ENCODE measurements at regions not wholly inside any gene's neighbourhood (a gene's known extent, or its start where the extent isn't known, plus 50 kb on each side); places are given as distances from the start of the nearest gene placed in this dataset.
A peak's percentile ranks its signal among the peaks of the same experiment; 100 is the strongest.

- intact Hi-C loops (cut with micrococcal nuclease; ENCODE audit: unreplicated experiment) (no loop called here), in situ Hi-C loops (cut with HindIII; ENCODE audit: low pct_unique_long_range_greater_than_20kb, low sequenced_read_pairs) (no loop called here)
- ChIA-PET CTCF (no interaction called here), POLR2A (interaction anchor here (0.7 to 0.9 kb wide), 2 partner anchors 14 to 169 kb away, joined by 3 to 4 read pairs; no protein-coding TSS in a partner anchor)
- H3K4me1 ChIP-seq (ENCODE audit: control insufficient read depth, insufficient read depth, low read length), result no peaks in the 10 kb centered on the region
- DNase-seq (ENCODE audit: low read depth, low spot score), result no peak
- H3K9me3 ChIP-seq (ENCODE audit: control insufficient read depth, insufficient read depth, low read depth, low read length), result no peaks in the 10 kb centered on the region
- TF ChIP-seq POLR2AphosphoS5 (IDR thresholded peaks at IDR 0.05; ENCODE audit: low read depth, low read length), result no peak
- TF ChIP-seq REST (IDR thresholded peaks at IDR 0.05; ENCODE audit: insufficient read depth in 1 of 2, low read depth in 2 of 2, low read length in 1 of 2), result no peak
- no peak overlapping the region for H3K4me3 ChIP-seq (ENCODE audit: low read depth in 2 of 2, low read length in 2 of 2)
- no peaks in the 10 kb centered on the region for H3K36me3 ChIP-seq (ENCODE audit: control insufficient read depth, insufficient read depth, low read length)
- H3K27ac ChIP-seq (ENCODE audit: low read length), result no peak overlapping the region
- H3K27me3 ChIP-seq (ENCODE audit: control insufficient read depth, insufficient read depth, low read length), result no peaks in the 10 kb centered on the region
- BruUV-seq (replicated peaks), result no TSS peak
- ATAC-seq, result no peak
Measured at GRCh38 chr3:27657404-27657803, 64.7 kb downstream of the EOMES start.

GRCh38 chr3:27656790-27657189 lies 65.3 kb downstream of the EOMES start:
- Histone ChIP-seq H3K4me3 (ENCODE audit: low read depth in 2 of 2, low read length in 2 of 2) (no peak overlapping the region), H3K9me3 (ENCODE audit: control insufficient read depth, insufficient read depth, low read depth, low read length) (no peaks in the 10 kb centered on the region), H3K27ac (ENCODE audit: low read length) (peak overlapping the region; percentile 23; the same call in 1 of the 2 replicates), H3K27me3 (ENCODE audit: control insufficient read depth, insufficient read depth, low read length) (no peaks in the 10 kb centered on the region), H3K36me3 (ENCODE audit: control insufficient read depth, insufficient read depth, low read length) (no peaks in the 10 kb centered on the region), H3K4me1 (ENCODE audit: control insufficient read depth, insufficient read depth, low read length) (no peaks in the 10 kb centered on the region)
- DNase-seq (ENCODE audit: low read depth, low spot score) (no peak), ATAC-seq (no peak)
- ChIA-PET CTCF (no interaction called here), POLR2A (no interaction called here)
- no TSS peak for BruUV-seq (replicated peaks)
- TF ChIP-seq TCF7L2 (IDR thresholded peaks at IDR 0.05; ENCODE audit: low read depth, low read length) (no peak), REST (IDR thresholded peaks at IDR 0.05; ENCODE audit: insufficient read depth in 1 of 2, low read depth in 2 of 2, low read length in 1 of 2) (no peak), SIN3A (IDR thresholded peaks at IDR 0.05; ENCODE audit: borderline replicate concordance, insufficient read depth, low read depth, low read length) (no peak)
- in situ Hi-C loops (cut with HindIII; ENCODE audit: low pct_unique_long_range_greater_than_20kb, low sequenced_read_pairs), result no loop called here
- intact Hi-C loops (cut with micrococcal nuclease; ENCODE audit: unreplicated experiment), result no loop called here

GRCh38 chr3:27655547-27655946 lies 66.6 kb downstream of the EOMES start:
- Histone ChIP-seq H3K27ac (ENCODE audit: low read length) (no peak overlapping the region), H3K4me3 (ENCODE audit: low read depth in 2 of 2, low read length in 2 of 2) (no peak overlapping the region), H3K4me1 (ENCODE audit: control insufficient read depth, insufficient read depth, low read length) (no peaks in the 10 kb centered on the region), H3K9me3 (ENCODE audit: control insufficient read depth, insufficient read depth, low read depth, low read length) (no peaks in the 10 kb centered on the region), H3K27me3 (ENCODE audit: control insufficient read depth, insufficient read depth, low read length) (no peaks in the 10 kb centered on the region), H3K36me3 (ENCODE audit: control insufficient read depth, insufficient read depth, low read length) (no peaks in the 10 kb centered on the region)
- TF ChIP-seq REST (IDR thresholded peaks at IDR 0.05; ENCODE audit: insufficient read depth in 1 of 2, low read depth in 2 of 2, low read length in 1 of 2), result no peak
- no peak for TF ChIP-seq POLR2AphosphoS5 (IDR thresholded peaks at IDR 0.05; ENCODE audit: low read depth, low read length)
- no peak for TF ChIP-seq TCF7L2 (IDR thresholded peaks at IDR 0.05; ENCODE audit: low read depth, low read length)
- TF ChIP-seq SIN3A (IDR thresholded peaks at IDR 0.05; ENCODE audit: borderline replicate concordance, insufficient read depth, low read depth, low read length), result no peak
- no peak for TF ChIP-seq CTCF (IDR thresholded peaks at IDR 0.05)
- ChIA-PET CTCF (no interaction called here), POLR2A (no interaction called here)
- intact Hi-C loops (cut with micrococcal nuclease; ENCODE audit: unreplicated experiment) (no loop called here), in situ Hi-C loops (cut with HindIII; ENCODE audit: low pct_unique_long_range_greater_than_20kb, low sequenced_read_pairs) (no loop called here)
- no TSS peak for BruUV-seq (replicated peaks)
- ATAC-seq (no peak), DNase-seq (ENCODE audit: low read depth, low spot score) (no peak)

All from Panc1 (cell line).